GM19238 (cell line): ENCODE measurements at regions not wholly inside any gene's neighbourhood (a gene's known extent, or its start where the extent isn't known, plus 50 kb on each side); places are given as distances from the start of the nearest gene placed in this dataset.
A peak's percentile ranks its signal among the peaks of the same experiment; 100 is the strongest.
"Not testable (repeated sequence)": the region's sequence is repeated elsewhere in the genome, so short reads cannot be mapped to it uniquely, and the experiment has no call there.

ENCODE experiments used
- DNase-seq: peaks from one replicate; pipeline ENCODE4 v3.0.0; 2011; ENCODE audit warnings: low spot score; ENCODE audit not compliant: insufficient read length

DNA sequence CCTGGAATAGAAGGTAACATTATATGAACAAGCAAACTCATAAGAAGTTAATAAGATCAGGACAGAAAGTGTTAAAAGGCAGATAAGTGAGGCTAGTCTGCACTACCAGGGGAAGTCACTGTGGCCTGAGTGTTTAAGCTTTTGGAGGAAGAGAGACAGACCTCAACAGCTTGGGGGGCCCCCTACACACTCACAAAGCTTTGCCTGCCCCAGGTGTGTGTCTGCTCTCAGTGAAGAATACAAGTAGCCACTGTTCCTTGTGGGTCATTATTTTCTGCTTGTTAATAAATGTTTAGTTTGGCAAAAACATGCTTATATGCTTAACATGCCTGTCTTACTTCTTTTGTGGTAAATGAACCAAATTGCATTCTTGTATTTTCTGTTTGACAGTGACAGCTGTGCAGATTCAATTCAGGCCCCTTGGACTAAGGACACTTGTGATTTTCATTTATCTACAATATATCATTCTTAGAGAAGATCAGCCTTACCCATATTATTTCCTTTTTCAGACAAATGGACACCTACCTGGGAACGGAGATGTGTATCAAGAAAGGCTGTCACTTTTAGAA lies 50.7 kb upstream of the C12orf71 start:
- no peak for DNase-seq

DNA sequence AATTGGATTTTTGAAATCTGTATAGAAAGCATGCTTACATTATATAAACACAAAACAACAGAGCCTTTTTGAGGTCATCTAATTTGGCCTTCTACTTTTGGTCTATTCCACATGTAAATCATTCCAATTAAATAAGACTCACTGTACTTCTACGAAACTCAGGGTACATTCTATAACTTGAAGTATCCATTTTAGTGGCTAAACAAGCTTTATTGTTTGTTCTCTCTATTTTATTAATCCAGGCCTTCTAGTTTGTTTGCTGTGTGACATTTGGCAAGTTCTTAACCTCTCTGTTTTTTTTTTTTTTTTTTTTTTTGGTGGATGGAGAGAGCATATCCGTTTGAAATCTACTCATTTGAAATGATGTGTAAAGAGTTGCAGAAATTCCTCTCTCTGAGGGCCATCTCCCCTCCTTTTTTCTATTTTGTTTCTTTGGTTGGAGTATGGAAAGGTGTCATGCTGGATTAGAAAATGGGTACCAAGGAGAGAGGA lies 58.1 kb upstream of the C12orf71 start:
- DNase-seq: no peak

DNA sequence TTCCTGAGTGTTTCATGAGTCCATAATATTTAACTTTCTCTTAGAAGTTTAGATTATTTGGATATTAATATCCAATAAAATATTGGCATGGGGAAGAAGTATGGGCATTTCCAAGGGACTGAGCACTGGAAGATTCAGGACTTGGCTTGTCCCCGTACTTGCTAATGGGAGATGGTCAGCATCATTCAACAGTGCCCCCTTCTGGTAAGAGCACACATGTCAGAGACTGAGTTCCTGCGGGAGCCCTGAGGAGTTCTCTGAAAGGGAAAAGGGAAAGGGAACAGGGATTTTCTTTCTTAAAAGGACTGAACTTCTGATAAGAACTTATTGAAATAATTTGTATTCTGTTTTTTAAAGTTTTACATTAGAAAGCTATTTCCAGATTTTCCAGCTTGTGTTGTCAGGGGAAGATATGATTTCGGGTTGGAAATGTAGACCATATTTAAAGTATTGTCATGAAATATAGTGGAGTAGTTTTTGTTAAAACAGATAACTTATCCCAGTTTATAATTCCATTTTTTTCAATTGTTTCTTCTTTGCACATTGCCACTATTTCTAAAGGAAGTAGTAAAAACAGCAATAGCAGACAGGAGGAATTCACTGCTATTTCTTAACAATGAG lies 59.8 kb upstream of the C12orf71 start:
- DNase-seq: peak; percentile 14

DNA sequence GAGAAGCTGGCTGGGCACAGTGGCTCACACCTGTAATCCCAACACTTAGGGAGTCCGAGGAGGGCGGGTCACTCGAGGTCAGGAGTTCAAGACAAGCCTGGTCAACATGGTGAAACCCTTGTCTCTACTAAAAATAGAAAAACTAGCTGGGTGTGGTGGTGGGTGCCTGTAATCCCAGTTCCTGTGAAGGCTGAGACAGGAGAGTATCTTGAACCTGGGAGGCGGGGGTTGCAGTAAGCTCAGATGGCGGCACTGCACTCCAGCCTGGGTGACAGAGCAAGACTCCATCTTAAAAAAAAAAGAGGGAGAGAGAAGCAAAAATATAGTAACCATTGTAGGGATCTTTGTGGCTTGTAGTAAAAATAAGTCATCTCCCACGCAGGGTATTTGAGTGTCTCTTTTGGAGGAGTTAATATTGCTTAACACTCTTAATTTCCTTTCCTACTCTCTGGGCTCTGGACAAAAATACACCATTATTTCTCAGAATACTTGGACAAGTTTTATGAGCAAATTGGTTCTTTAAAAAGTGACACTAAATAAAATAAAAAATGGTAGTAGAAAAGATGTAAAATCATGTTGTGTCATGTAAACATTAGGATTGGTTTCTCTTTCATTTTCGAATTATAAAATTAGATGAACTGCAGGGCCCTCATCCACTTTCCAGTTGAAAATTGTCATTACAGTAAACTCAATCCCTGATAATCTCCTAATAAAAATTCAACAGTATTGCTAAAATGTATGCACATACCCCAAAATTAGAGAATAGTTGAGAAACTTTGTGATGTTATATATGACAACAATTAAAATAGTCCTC lies 61.1 kb upstream of the C12orf71 start:
- no peak for DNase-seq

DNA sequence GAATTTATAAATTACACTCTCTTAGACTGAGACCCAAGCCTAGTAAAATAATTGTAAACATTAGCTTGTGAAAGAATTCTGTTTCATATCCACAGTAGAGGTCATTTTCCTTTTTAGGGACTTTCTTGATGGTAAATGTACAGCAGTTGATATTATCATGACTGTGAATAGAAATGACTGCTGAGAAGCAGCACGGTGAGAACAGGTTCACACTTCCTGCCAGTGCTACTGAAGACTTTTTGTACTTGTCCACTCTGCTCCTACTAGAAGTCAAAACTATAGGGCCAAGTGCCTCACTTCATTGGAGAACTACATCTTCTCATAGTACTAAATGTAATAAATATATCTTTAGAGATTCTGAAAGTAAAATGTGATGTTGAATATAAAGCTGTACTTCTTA lies 63.3 kb upstream of the C12orf71 start:
- DNase-seq: not testable (repeated sequence)

DNA sequence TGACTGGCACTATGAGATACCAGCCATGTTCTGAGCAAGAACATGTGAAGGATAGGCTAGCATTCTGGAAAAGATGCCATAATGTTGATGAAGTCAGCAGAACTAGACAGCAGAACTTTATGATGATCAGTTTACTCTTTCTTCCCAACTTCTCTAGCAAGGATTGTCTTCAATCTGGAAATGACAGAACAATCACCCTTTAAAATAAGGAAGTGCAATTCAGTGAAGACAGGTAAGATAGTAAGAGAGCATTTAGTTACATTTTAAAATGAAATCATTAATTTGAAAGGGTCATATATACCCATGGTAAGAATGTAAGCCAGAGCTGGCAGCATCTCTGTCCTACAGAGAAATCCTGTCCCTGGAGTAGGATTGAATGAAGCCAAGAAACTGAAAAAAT lies 66.0 kb upstream of the C12orf71 start:
- no peak for DNase-seq

DNA sequence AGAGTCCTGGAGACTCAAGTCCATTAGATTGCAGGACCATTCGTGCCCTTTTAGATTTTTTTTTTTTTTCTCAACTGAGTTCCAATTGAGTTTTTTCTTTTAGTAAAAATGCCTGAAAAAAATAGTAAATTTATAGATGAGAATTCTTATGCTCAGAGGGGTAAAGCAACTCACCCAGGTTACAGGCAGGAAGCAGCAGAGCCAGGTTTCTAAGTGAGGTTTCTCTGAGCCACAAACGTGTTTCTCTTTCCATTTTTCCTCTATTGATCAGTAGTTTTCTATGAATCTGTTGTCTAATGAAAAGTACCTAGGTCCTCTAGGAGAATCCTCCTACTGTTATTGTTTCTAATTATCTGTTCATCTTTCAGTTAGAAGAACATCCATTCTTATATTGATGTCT lies 66.4 kb upstream of the C12orf71 start:
- no peak for DNase-seq

DNA sequence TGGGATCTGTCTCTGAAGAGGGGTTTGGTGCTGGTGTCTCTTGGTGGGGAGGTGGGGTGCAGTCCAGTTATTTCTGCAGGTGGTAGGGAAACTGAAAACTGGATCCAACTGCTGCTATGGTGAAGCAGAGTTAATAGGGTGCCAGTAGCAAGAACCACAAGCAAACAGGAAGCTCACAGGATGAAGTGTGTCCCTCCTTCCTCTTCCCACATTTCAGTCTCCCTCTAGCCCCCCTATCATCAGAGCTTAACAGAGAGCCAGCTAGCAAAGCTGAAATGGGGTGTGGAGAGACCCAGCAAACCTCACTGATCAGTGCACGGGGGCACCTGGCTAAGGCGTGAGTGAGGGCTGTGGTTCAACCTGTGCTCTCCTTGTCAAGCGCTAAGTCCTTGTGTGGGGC lies 69.1 kb upstream of the C12orf71 start:
- DNase-seq: no peak

DNA sequence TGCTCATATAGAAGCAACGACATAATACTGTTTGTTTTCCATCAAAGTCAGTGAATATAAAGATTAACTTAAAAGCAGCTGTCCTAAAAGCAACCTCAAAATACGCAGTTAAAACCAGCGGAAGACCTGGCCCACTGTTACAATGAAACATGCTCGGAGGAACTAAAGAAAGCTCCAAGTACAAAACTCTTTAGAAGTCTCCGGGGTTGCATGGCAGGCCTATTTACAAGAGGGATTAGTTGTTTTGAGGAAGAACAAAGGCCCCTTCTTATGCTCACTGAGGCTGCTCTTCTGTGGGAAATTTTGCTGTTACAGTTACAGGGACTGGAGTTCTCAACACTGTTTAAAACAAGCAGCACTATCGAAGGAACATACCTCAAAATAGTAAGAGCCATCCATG lies 75.9 kb upstream of the C12orf71 start:
- no peak for DNase-seq

DNA sequence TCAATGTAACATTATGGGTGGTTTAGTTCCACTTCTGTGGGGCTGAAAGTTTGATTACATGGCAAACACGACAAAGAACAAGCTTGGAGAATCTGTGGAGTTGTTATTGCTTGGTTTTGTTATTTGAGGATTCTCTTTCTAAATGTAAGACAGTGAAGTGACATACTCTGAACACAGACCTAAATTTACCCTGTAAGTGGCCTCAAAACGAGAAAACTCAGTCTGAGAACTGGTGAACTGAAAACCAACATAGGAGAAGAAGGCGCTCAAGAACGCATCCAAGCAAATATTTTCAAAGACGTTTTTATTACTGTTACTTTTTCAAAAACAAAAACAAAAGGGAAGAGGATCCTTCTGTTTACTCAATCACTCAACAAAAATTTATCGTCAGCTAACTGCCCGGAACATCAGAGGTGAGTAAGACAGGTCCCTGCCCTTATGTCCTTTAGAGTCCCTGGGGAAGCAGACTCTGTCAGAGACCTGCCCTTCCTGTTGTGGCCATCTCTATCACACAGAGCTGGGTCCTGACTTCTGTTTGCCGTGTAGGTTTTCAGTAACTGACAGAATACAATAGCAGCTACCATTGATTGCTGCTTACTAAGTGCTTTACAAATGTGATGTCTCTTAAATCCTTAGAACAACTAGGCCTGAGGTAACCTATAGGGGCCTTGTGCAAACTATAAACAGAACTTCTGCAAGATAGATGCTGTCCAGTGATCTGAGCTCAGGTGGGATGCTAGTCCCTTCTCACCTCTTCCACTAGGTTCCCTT lies 79.3 kb upstream of the C12orf71 start:
- no peak for DNase-seq

DNA sequence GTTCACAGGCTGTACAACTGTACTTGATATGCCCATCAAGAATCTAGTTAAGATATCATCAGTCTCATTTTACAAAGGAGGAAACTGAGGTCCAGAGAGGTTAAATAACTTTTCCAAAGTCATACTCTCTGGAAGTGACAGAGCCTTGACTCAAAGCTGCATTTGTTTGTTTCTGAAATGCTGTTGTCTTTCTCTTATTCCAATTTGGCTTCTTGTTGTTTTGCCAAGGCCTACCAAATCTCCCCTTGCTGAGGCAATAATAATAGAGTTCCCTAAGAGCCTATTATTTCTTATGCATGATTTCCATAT lies 79.8 kb upstream of the C12orf71 start:
- no peak for DNase-seq

DNA sequence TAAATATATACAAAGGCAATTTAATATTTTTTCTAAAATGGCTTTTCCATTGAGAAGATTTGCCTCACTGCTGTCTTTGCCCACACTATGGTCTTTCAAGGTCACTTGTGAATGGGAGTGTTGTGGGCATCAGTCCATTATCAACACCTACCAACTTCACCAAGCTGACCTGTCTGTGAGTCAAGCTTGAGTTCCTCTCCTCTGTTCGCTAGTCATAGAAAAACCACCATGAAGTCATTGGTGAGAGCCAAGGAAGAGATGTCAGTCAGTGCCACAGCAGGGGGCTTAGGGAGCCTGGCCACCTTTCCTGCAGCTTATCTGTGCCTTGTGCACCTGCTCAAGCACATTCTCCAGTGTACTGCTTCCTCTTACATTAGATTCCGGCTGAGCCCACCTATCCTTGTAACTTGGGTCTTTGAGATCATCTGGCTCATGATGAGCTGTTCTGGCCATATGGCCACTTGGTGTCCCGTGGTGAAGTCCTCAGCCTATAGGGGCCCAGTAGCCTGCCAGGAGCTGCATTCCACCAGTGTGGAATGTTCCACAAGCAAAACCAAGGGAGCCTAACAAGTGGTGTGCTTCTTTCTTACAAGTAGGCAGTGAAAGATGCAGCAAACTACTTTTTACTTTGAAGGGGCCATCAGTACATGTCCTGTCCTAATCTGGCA lies 80.8 kb upstream of the C12orf71 start:
- DNase-seq: no peak

DNA sequence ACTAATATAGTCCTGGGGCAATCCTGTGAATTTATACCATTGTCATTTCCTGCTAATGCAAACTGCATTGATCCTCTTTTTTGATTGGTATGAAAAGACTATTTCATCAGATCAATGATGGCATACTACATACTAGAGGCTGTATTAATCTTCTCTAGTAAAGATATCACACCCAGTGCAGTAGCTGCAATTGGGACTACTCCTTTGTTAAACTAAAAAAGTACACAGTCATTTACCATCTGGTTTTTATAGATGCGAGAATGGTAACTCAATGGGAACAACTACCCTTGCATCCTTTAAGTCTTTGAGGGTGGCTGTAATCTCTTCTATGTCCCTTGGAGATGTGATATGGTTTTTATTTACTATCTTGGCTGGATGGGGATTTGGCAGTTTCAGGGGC lies 80.2 kb upstream of the STK38L start:
- no peak for DNase-seq

DNA sequence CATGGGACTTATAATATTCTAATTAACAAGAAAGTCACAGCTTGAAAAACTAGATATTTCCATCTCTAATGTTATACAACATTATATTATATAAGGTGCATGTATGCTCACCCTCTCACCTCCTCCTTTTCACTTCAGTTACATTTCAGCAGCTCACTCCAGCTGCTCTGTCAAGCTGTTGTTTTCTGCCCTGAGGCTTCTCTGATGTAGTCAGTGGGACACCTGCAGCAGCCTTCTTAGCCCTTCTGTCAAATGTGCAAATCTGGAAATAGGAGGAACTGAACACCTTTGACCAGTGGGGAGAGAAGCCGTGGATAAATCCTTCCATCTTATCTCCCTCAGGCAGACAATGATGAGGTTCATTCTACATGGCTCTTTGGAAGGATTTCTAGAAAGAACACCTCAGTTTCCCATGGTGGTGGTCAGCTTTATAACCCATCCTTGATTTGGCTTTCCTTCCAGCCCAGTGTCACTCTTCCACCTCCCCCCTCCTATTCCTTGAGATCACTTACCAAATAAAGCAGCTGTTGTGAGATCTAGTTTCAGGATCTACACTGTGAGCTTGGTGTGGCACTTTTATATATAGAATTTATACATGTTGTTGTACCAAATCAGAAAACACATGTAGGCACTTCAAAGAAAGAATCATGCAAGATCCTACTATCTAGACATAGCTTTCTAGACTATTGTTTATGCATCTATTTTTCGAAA lies 79.6 kb upstream of the STK38L start:
- no peak for DNase-seq

DNA sequence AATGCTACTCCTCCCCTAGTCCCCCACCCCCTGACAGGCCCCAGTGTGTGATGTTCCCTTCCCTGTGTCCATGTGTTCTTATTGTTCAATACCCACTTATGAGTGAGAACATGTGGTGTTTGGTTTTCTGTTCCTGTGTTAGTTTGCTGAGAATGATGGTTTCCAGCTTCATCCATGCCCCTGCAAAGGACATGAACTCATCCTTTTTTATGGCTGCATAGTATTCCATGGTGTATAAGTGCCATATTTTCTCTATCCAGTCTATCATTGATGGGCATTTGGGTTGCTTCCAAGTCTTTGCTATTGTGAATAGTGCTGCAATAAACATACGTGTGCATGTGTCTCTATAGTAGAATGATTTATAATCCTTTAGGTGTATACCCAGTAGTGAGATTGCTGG lies 78.1 kb upstream of the STK38L start:
- not testable (repeated sequence) for DNase-seq

DNA sequence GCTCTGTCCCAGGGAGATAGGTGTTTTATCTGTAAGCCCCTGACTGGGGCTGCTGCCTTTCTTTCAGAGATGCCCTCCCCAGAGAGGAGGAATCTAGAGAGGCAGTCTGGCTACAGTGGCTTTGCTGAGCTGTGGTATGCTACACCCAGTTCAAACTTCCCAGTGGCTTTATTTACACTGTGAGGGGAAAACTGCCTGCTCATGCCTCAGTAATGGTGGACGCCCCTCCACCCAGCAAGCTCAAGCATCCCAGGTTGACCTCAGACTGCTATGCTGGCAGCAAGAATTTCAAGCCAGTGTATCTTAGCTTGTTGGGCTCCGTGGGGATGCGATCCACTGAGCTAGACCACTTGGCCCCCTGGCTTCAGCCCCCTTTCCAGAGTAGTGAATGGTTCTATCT lies 72.6 kb upstream of the STK38L start:
- not testable (repeated sequence) for DNase-seq

DNA sequence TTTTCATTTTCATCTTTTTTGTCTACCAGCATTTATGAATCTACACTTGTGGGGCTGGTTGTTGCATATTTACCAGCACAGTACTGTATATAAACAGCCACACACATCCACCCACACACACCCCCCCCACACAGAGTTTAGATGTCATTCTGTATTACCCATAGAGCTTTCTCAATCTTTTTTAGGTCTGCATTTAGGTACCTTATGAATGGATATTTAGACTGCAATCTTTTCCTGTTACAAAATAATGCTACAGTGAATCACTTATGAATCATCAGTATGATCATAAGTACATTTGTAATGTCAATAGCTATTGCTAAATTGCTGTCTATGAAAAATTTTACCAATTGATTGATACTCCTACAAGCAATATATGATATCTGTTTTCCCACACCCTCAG lies 67.3 kb upstream of the STK38L start:
- DNase-seq: no peak

DNA sequence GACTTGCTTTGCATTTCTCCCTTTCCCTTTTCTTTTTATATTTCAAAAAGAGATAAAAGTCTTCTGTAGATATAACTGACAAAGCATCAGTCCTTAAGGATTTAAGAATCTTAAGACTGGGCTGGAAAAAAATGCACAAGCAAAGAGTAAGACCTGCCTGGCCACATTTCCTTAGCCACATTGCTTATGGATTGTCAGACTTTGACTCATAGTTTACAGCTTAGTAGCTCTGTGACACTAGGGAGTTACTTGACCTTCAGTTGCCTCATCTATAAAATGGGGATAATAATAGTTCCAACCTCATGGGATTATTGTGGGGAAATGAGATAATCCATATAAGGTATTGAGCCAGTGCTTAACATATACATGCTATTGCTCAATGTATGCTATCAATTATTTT lies 66.4 kb upstream of the STK38L start:
- no peak for DNase-seq

DNA sequence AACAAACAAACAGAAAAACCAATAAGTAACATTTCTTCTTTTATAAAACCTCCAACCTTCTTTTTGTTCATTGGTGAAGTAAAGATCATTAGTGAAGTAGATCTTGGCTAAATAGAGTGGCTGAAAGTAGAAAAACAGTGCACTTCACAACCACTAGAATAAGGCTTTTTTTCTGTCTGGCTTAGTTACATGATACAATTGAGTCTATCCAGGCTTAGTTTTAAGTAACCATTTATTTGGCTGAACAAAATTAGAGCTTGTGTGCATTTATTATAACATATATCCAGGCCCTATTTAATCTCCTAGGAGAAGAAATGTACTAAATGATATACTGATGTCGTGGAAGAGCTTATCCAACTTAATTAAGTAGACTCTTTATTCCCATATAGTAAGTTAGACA lies 65.8 kb upstream of the STK38L start:
- DNase-seq: no peak

DNA sequence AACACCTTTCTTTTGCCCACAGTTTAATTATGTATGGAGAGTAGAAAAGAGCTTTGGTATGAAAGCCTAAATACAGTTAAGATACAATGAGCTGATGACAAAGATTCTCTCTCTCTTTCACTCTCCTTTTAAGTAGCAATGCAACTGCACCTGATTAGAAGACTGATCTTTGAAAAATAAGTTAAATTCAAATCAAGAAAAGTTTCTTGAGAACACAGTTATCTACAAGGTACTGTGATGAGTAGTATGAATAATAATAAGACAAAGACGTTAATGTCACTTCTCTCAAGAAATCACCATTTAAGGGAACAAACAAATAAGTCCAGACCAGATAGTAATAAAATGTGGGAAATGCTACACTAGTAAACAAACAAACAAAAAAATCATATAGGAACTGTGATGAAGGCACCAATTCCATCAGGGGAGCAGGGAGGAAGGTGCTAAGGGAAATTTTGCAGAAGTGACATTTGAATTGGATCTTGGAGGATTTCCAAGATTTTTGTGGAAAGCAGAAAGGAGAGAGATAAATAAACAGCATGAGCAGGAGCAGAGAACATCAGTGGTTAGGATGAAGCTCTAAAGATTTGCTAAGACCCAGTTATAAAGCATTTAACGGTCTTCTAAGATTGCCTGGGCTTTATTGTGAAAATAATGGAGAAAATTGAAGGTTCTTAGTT lies 65.2 kb upstream of the STK38L start:
- DNase-seq: no peak
